ENCODE measurements at regions not wholly inside any gene's neighbourhood (a gene's known extent, or its start where the extent isn't known, plus 50 kb on each side); places are given as distances from the start of the nearest gene placed in this dataset.

DNA sequence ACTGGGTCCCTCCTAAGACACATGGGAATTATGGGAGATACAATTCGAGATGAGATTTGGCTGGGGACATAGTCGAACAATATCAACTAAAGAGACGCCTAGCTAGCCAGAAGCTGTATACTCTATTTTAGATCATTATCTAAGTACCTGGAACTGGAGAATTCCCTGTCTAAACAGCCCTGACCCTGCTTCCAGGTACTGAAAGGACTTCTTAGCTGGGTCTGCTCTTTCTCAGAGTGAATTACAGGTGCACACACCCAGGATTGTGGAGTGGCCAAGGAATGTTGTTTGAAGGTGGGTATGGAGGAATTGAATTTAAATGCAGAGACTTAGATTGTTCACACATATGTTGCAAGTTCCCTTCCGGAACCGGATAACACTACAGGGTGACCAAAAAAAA is 733.0 kb downstream of the RPS29 start:
- no peak for DNase-seq (ENCODE audit: low spot score in 2 of 2, unreplicated experiment in 2 of 2)
- H3K36me3 Mint-ChIP-seq: no peaks in the 10 kb centered on the region
- peaks cover 9% of the 10 kb centered on the region for H3K9me3 Mint-ChIP-seq
- H3K4me1 Mint-ChIP-seq: peaks cover 2% of the 10 kb centered on the region
- no peak overlapping the region for H3K27ac Mint-ChIP-seq
- TF ChIP-seq, protein P1, sequence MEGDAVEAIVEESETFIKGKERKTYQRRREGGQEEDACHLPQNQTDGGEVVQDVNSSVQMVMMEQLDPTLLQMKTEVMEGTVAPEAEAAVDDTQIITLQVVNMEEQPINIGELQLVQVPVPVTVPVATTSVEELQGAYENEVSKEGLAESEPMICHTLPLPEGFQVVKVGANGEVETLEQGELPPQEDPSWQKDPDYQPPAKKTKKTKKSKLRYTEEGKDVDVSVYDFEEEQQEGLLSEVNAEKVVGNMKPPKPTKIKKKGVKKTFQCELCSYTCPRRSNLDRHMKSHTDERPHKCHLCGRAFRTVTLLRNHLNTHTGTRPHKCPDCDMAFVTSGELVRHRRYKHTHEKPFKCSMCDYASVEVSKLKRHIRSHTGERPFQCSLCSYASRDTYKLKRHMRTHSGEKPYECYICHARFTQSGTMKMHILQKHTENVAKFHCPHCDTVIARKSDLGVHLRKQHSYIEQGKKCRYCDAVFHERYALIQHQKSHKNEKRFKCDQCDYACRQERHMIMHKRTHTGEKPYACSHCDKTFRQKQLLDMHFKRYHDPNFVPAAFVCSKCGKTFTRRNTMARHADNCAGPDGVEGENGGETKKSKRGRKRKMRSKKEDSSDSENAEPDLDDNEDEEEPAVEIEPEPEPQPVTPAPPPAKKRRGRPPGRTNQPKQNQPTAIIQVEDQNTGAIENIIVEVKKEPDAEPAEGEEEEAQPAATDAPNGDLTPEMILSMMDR (IDR thresholded peaks at IDR 0.05; ENCODE audit: unreplicated experiment): no peak
- no peak overlapping the region for H3K4me3 Mint-ChIP-seq
- H3K27me3 Mint-ChIP-seq (ENCODE audit: low read depth): no peaks in the 10 kb centered on the region

DNA sequence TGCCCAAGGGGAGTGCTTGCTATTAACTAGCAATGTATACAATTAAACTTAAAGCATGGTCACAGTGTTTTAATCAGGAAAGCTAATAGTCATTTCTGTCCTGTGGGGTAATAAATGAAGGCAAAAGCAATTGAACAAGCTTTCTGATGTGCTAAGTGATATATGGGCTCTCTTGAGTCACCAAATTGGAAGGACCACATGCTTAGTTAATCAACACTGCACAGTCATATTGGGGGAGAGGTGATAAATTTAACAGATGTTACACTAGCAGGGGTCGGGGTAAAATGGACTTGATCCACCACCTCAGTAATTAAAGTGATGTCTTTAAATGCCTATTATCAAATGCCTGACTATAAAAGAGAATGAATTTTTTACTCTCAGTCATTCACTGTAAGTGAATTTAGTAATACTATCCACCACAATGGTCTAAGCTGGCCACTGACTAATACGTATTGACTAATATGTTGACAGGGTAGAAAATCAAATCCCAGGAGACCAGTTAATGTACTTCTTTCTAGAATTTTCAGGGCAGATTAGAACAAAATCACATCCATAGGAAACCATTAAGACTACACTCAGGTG is 736.3 kb downstream of the RPS29 start:
- no peak overlapping the region for H3K4me3 Mint-ChIP-seq
- peaks cover 2% of the 10 kb centered on the region for H3K4me1 Mint-ChIP-seq
- no peaks in the 10 kb centered on the region for H3K36me3 Mint-ChIP-seq
- no peaks in the 10 kb centered on the region for H3K27me3 Mint-ChIP-seq (ENCODE audit: low read depth)
- TF ChIP-seq, protein P1 (IDR thresholded peaks at IDR 0.05; ENCODE audit: unreplicated experiment): no peak
- DNase-seq (ENCODE audit: low spot score in 2 of 2, unreplicated experiment in 2 of 2): no peak
- peaks cover 13% of the 10 kb centered on the region for H3K9me3 Mint-ChIP-seq
- no peak overlapping the region for H3K27ac Mint-ChIP-seq

DNA sequence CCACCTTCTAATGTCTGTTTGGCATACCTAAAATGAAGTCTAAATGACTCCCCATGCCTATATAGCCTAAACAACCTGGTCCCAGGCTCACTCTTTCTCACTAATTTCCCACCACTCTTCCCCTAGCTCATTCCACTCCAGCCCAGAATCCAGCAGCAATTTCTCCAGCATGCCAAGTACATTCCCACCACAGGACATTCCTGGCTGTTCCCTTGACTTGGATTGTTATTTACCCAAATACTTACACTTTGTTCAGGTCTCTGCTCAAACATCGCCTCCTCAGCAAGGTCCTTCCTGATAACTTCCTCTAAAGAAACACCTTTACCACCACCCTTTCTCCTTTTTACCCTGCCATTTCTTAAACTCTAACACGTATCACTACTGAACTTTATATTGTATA is 743.4 kb downstream of the RPS29 start:
- Mint-ChIP-seq H3K36me3 (no peaks in the 10 kb centered on the region), H3K9me3 (peaks cover 3% of the 10 kb centered on the region), H3K27me3 (ENCODE audit: low read depth) (no peaks in the 10 kb centered on the region), H3K27ac (no peak overlapping the region), H3K4me3 (no peak overlapping the region), H3K4me1 (no peaks in the 10 kb centered on the region)
- no peak for DNase-seq (ENCODE audit: low spot score in 2 of 2, unreplicated experiment in 2 of 2)
- TF ChIP-seq, protein P1 (IDR thresholded peaks at IDR 0.05; ENCODE audit: unreplicated experiment): no peak

DNA sequence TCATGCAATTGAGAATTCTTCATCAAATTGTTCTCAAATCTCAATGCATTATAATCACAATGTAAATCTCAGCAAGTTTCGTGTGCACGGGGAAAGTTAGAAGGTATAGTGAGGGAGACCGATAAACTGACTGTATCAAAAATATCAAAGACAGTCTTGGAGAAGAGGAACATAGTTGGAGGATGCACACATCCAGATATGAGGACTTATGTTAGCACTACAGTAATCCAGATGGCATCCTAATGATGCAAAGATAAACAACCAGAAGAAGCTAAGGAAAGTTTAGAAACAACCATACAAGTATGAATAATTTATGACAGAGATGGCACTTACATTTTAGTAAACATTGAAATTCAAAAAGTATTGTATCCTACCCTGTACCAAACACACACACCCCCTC is 760.1 kb downstream of the RPS29 start:
- Mint-ChIP-seq H3K27ac (no peak overlapping the region), H3K4me1 (no peaks in the 10 kb centered on the region), H3K4me3 (no peak overlapping the region), H3K9me3 (peaks cover 3% of the 10 kb centered on the region), H3K36me3 (no peaks in the 10 kb centered on the region), H3K27me3 (ENCODE audit: low read depth) (no peaks in the 10 kb centered on the region)
- no peak for DNase-seq (ENCODE audit: low spot score in 2 of 2, unreplicated experiment in 2 of 2)
- TF ChIP-seq, protein P1 (IDR thresholded peaks at IDR 0.05; ENCODE audit: unreplicated experiment): no peak

DNA sequence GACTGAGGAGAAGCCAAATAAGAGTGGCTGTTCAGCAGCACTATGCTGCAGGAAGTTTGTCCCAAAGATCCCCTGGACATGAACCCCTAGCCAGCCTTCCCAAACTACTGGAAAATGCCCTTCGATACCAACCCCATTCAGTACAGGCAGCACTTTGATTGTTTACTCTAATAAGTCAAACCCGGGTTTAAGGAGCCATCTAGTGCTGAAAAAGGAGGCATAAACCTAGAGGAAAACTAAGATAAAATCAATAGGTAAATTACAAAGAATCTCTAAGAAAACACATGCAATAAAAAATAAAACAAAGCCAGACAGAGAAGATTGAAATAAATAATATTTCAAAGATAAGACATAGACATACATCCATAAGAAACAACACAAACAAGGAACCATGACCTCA is 771.6 kb downstream of the RPS29 start:
- Mint-ChIP-seq H3K36me3 (no peaks in the 10 kb centered on the region), H3K9me3 (peaks cover 10% of the 10 kb centered on the region), H3K27me3 (ENCODE audit: low read depth) (no peaks in the 10 kb centered on the region), H3K27ac (no peak overlapping the region), H3K4me1 (peaks cover 4% of the 10 kb centered on the region), H3K4me3 (no peak overlapping the region)
- TF ChIP-seq, protein P1 (IDR thresholded peaks at IDR 0.05; ENCODE audit: unreplicated experiment): no peak
- no peak for DNase-seq (ENCODE audit: low spot score in 2 of 2, unreplicated experiment in 2 of 2)

DNA sequence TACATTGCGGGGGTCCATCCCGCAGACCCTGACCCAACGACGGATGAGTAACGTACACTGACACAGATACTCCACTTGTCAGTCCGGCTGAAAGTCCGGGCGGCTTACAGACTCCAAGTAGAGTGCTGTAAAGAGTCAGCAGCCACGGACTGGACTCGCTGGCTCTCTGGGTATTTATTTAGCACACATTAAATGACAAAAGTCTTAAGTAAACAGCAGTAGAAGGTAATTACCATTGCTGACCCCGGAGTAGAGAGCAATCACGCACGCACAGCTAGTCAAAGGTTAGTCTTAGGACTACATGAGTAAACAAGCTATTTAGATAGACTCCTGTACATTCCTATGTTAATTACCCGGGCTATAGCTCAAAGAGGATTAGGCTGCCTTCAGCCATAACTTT is 780.9 kb downstream of the RPS29 start:
- Mint-ChIP-seq H3K4me1 (peaks cover 6% of the 10 kb centered on the region), H3K27ac (no peak overlapping the region), H3K4me3 (no peak overlapping the region), H3K36me3 (peaks cover 4% of the 10 kb centered on the region), H3K9me3 (peaks cover 23% of the 10 kb centered on the region), H3K27me3 (ENCODE audit: low read depth) (no peaks in the 10 kb centered on the region)
- no peak for DNase-seq (ENCODE audit: low spot score in 2 of 2, unreplicated experiment in 2 of 2)
- TF ChIP-seq, protein P1 (IDR thresholded peaks at IDR 0.05; ENCODE audit: unreplicated experiment): no peak
